ENCODE measurements at regions not wholly inside any gene's neighbourhood (a gene's known extent, or its start where the extent isn't known, plus 50 kb on each side); places are given as distances from the start of the nearest gene placed in this dataset.

DNA sequence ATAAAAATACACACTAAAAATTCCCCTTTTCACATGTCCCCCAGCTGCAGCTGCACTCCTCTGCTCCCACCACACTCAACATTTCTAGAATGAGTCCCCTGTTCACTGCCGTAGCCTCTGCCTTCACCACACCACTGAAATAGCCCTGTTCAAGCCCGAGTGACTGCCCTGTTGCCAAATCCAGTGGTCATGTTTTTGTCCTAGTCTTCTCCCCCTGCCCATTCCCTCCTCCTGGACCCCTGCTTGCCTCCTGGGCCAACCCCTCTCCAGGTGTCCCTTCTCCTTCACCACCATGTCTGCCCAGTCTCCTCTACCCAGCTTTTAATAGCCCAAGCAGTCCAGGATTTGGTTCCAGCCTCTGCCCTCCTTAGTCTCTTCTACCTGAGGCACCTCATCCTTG lies 97.1 kb upstream of the LGALSL start:
- TF ChIP-seq, protein P1, sequence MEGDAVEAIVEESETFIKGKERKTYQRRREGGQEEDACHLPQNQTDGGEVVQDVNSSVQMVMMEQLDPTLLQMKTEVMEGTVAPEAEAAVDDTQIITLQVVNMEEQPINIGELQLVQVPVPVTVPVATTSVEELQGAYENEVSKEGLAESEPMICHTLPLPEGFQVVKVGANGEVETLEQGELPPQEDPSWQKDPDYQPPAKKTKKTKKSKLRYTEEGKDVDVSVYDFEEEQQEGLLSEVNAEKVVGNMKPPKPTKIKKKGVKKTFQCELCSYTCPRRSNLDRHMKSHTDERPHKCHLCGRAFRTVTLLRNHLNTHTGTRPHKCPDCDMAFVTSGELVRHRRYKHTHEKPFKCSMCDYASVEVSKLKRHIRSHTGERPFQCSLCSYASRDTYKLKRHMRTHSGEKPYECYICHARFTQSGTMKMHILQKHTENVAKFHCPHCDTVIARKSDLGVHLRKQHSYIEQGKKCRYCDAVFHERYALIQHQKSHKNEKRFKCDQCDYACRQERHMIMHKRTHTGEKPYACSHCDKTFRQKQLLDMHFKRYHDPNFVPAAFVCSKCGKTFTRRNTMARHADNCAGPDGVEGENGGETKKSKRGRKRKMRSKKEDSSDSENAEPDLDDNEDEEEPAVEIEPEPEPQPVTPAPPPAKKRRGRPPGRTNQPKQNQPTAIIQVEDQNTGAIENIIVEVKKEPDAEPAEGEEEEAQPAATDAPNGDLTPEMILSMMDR (IDR thresholded peaks at IDR 0.05), result no peak
- TF ChIP-seq EZH2 (IDR thresholded peaks at IDR 0.05; ENCODE audit: borderline replicate concordance, insufficient read depth, low read depth, low read length, poor library complexity, severe bottlenecking), result no peak

All from B cell (primary cell).